Brain microvascular endothelial cell (primary cell): ENCODE measurements at regions not wholly inside any gene's neighbourhood (a gene's known extent, or its start where the extent isn't known, plus 50 kb on each side); places are given as distances from the start of the nearest gene placed in this dataset.

Experiments
- DNase-seq: peaks from one replicate; pipeline ENCODE4 v3.0.0-alpha.2; 2020
- H3K27ac ChIP-seq: fragments of 250-450 bp; sonication (Bioruptor Pico); 2 replicates; pipeline ENCODE4 v1.5.1; 2020; ENCODE audit warnings: mild to moderate bottlenecking, moderate library complexity
- H3K27me3 ChIP-seq: fragments of 250-450 bp; sonication (Bioruptor Pico); replicated peaks from 2 replicates; pipeline ENCODE4 v1.5.1; 2020; ENCODE audit warnings: mild to moderate bottlenecking
- H3K36me3 ChIP-seq: fragments of 250-450 bp; sonication (Bioruptor Pico); replicated peaks from 2 replicates; pipeline ENCODE4 v1.5.1; 2020; ENCODE audit warnings: mild to moderate bottlenecking
- H3K4me3 ChIP-seq: 2 replicates; pipeline ENCODE4 v1.5.1; 2011; ENCODE audit warnings: low read depth, mild to moderate bottlenecking, control low read depth, low read length, moderate library complexity
- CTCF ChIP-seq: IDR thresholded peaks from 2 replicates; pipeline ENCODE4 v1.5.1; 2011; ENCODE audit warnings: low read depth, mild to moderate bottlenecking, moderate library complexity, low read length, control low read depth, inconsistent platforms; ENCODE audit errors: missing control alignments
- in situ Hi-C: cut with HindIII; loops from 2 replicates; pipeline ENCODE4 v1.10.0; 2017; ENCODE audit warnings: low sequenced_read_pairs, low pct_ligation_motif_present

- H3K27me3 ChIP-seq, result no peaks in the 10 kb centered on the region
- no peak overlapping the region for H3K27ac ChIP-seq
- TF ChIP-seq CTCF, result no peak
- in situ Hi-C loops, result no loop called here
- H3K4me3 ChIP-seq, result no peak overlapping the region
- DNase-seq, result no peak
- no peaks in the 10 kb centered on the region for H3K36me3 ChIP-seq
Observed at GRCh38 chr2:234615643-234616356, 118.9 kb upstream of the ARL4C start.

DNA sequence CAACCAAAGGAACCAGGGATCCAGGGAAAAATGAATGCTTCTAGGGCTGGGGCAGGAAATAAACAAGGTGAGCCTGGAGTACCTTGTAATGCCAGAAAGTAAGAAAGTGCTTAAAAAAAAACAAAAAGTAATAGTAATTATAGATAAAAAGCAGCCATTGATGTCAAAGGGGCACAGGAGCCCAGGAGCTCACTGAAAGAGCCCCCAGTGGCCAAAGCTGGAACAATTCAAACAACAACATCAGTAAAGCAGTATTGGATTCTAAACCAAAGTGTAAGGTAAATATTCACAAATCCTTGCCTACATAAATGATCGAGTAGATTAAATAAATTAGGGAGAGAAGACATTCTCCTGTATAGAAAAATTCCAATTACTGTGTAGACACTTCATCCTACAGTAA is 114.3 kb upstream of the ARL4C start:
- H3K27ac ChIP-seq, result no peak overlapping the region
- DNase-seq, result no peak
- peak; percentile 66 for TF ChIP-seq CTCF
- H3K36me3 ChIP-seq, result no peaks in the 10 kb centered on the region
- no peak overlapping the region for H3K4me3 ChIP-seq
- in situ Hi-C loops, result no loop called here
- H3K27me3 ChIP-seq, result no peaks in the 10 kb centered on the region

DNA sequence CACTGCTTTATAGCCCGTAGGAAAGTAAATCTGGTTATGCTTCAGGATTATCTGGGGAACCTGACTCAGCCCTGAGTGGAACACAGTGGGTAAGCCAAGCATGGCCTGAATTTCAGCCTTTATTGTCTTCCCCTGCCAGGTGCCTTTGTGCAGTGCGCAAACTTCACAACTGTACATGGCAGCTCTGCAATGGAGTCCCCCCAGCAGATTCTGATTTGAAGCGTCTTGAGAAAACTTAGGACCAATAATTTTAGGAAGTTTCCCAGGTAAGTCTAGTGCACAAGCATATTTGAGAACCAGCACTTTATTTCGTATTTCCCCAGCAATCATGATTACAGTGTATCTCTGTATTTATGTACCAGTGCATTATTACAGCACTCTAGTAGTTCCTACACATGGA is 112.1 kb upstream of the ARL4C start:
- H3K36me3 ChIP-seq, result no peaks in the 10 kb centered on the region
- no peaks in the 10 kb centered on the region for H3K27me3 ChIP-seq
- DNase-seq, result no peak
- no peak for TF ChIP-seq CTCF
- H3K27ac ChIP-seq, result no peak overlapping the region
- no peak overlapping the region for H3K4me3 ChIP-seq
- in situ Hi-C loops, result no loop called here

DNA sequence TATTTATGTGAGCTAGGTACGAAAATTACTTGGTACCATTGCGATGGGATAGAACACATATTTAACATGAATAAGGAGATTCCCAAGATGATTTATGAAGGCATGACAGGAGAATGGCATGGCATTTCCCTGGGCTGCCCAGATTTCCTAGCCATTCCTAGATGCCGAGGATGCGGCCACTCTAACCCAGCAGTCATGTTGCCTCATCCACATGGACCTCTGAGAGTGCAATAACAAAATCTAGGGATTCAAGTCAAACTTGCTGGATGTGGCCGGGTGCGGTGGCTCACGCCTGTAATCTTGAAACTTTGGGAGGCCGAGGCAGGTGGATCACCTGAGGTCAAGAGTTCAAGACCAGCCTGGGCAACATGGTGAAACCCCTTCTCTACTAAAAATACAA is 110.8 kb upstream of the ARL4C start:
- in situ Hi-C loops, result no loop called here
- no peak for DNase-seq
- Histone ChIP-seq H3K4me3 (no peak overlapping the region), H3K27ac (no peak overlapping the region), H3K36me3 (no peaks in the 10 kb centered on the region), H3K27me3 (no peaks in the 10 kb centered on the region)
- TF ChIP-seq CTCF, result no peak

GRCh38 chr2:234606896-234607295 is 110.0 kb upstream of the ARL4C start:
- in situ Hi-C loops, result no loop called here
- TF ChIP-seq CTCF, result no peak
- H3K36me3 ChIP-seq, result no peaks in the 10 kb centered on the region

GRCh38 chr2:234603619-234604018 is 106.7 kb upstream of the ARL4C start:
- Histone ChIP-seq H3K27ac (no peak overlapping the region), H3K36me3 (no peaks in the 10 kb centered on the region), H3K4me3 (no peak overlapping the region), H3K27me3 (no peaks in the 10 kb centered on the region)
- in situ Hi-C loops, result no loop called here
- DNase-seq, result no peak
- TF ChIP-seq CTCF, result no peak

More at GRCh38 chr2:234606896-234607295, 110.0 kb upstream of the ARL4C start:
- H3K27me3 ChIP-seq, result no peaks in the 10 kb centered on the region
- DNase-seq, result no peak
- H3K4me3 ChIP-seq, result no peak overlapping the region
- H3K27ac ChIP-seq, result no peak overlapping the region
